ENCODE measurements at regions not wholly inside any gene's neighbourhood (a gene's known extent, or its start where the extent isn't known, plus 50 kb on each side); places are given as distances from the start of the nearest gene placed in this dataset.

GRCh38 chr5:9863486-9863885, 233.3 kb upstream of the TAS2R1 start:
- H3K27ac ChIP-seq (ENCODE audit: low read depth, low read length), result no peak overlapping the region
- H2AFZ ChIP-seq (ENCODE audit: low read length), result no peak overlapping the region
- no peak overlapping the region for H2BK20ac ChIP-seq (ENCODE audit: low read length)
- no peak overlapping the region for H2BK12ac ChIP-seq (ENCODE audit: low read depth, low read length)
- no peak overlapping the region for H3K4me3 ChIP-seq (ENCODE audit: extremely low read depth in 1 of 4, insufficient read depth in 2 of 4, low read depth in 3 of 4, low read length in 4 of 4)
- H3K18ac ChIP-seq (ENCODE audit: extremely low read depth, low read length), result no peak overlapping the region
- no peak overlapping the region for H3K4ac ChIP-seq (replicated peaks; ENCODE audit: insufficient read length, low read depth, low read length)
- no peak overlapping the region for H3K56ac ChIP-seq (replicated peaks; ENCODE audit: insufficient read length, low read depth, low read length)
- no peaks in the 10 kb centered on the region for H3K79me1 ChIP-seq (ENCODE audit: low read depth, low read length)
- H3K36me3 ChIP-seq (ENCODE audit: control insufficient read depth in 2 of 4, insufficient read depth in 4 of 4, low read length in 3 of 4), result no peaks in the 10 kb centered on the region
- H3K4me2 ChIP-seq (ENCODE audit: insufficient read depth in 1 of 2, low read depth in 2 of 2, low read length in 2 of 2), result no peak overlapping the region
- ChIA-PET CTCF (ENCODE audit: partially characterized antibody) (interaction anchor here (1.1 kb wide), 1 partner anchor 248 kb away, joined by 5 read pairs; no protein-coding TSS in a partner anchor), POLR2A (ENCODE audit: partially characterized antibody) (no interaction called here)
- no peak overlapping the region for H4K8ac ChIP-seq (ENCODE audit: extremely low read depth, insufficient read depth, low read length)
- no peak overlapping the region for H3K23ac ChIP-seq (ENCODE audit: insufficient read length)
- WGBS, 2 experiments (ENCODE audit: extremely low coverage in 1 of 2, insufficient coverage in 1 of 2, insufficient read length in 1 of 2, insufficient replicate concordance in 2 of 2, low coverage in 1 of 2, low lambda C conversion rate in 2 of 2, missing lambda C conversion rate in 1 of 2), result 97% methylated on average over 6 of the region's 6 CpGs; no CpG with 5 or more reads in 1 of the 2 experiments
- H3K9ac ChIP-seq (replicated peaks in 1 of 4; ENCODE audit: extremely low read depth in 1 of 4, low read depth in 3 of 4, low read length in 3 of 4), result no peak overlapping the region
- no peak overlapping the region for H2BK15ac ChIP-seq (ENCODE audit: low read length)
- peaks cover 0 to 2% (median 0%) of the 10 kb centered on the region in 4 experiments; a peak in 1 of 7 replicates for H3K27me3 ChIP-seq (replicated peaks in 1 of 4; ENCODE audit: control insufficient read depth in 3 of 4, extremely low read depth in 1 of 4, insufficient read depth in 3 of 4, low read length in 3 of 4)
- H3K23me2 ChIP-seq (ENCODE audit: low read depth, low read length), result no peaks in the 10 kb centered on the region
- peaks cover 17 to 28% of the 10 kb centered on the region in 2 experiments for H3K9me3 ChIP-seq (ENCODE audit: insufficient read depth in 2 of 2, low read depth in 1 of 2, low read length in 1 of 2)
- H3K14ac ChIP-seq (ENCODE audit: insufficient read length), result no peak overlapping the region
- H3K4me1 ChIP-seq (replicated peaks in 1 of 4; ENCODE audit: control insufficient read depth in 3 of 4, insufficient read depth in 4 of 4, low read length in 3 of 4), result no peaks in the 10 kb centered on the region; a peak in 1 of 7 replicates
- no peak overlapping the region for H2BK5ac ChIP-seq (ENCODE audit: low read depth, low read length)
- FAIRE-seq, result no peak
- H2BK120ac ChIP-seq (replicated peaks; ENCODE audit: low read depth, low read length), result no peak overlapping the region
- H4K91ac ChIP-seq (replicated peaks; ENCODE audit: insufficient read length, low read length), result no peak overlapping the region
- H2AK5ac ChIP-seq (ENCODE audit: low read depth, low read length), result no peak overlapping the region
- H3K79me2 ChIP-seq (ENCODE audit: control insufficient read depth in 1 of 2, insufficient read depth in 2 of 2, low read length in 2 of 2), result no peaks in the 10 kb centered on the region
- no peak for DNase-seq (ENCODE audit: low read depth in 1 of 2, low spot score in 2 of 2)
- H4K5ac ChIP-seq (ENCODE audit: insufficient read length, low read depth, low read length), result no peak overlapping the region
- H4K20me1 ChIP-seq (replicated peaks in 1 of 2; ENCODE audit: control insufficient read depth in 1 of 2, insufficient read depth in 2 of 2, low read length in 2 of 2), result no peaks in the 10 kb centered on the region
- TF ChIP-seq KDM5A (IDR thresholded peaks at IDR 0.05; ENCODE audit: low read length) (no peak), SIX5 (IDR thresholded peaks at IDR 0.05; ENCODE audit: low read depth, low read length) (no peak), CEBPB (IDR thresholded peaks at IDR 0.05; ENCODE audit: low read depth, low read length) (no peak), CBX5 (IDR thresholded peaks at IDR 0.05; ENCODE audit: low read depth, low read length) (no peak), NRF1 (IDR thresholded peaks at IDR 0.05; ENCODE audit: low read depth, low read length) (no peak), GABPA (IDR thresholded peaks at IDR 0.05; ENCODE audit: borderline replicate concordance, insufficient read depth, low read length) (no peak), SP4 (IDR thresholded peaks at IDR 0.05; ENCODE audit: low read length) (no peak), CTCF (IDR thresholded peaks at IDR 0.05; ENCODE audit: control extremely low read depth in 1 of 3, insufficient read depth in 1 of 3, low read depth in 1 of 3, low read length in 3 of 3) (no peak), PHF8 (conservative IDR thresholded peaks at IDR 0.05; ENCODE audit: low read depth, low read length) (no peak), HDAC2 (IDR thresholded peaks at IDR 0.05; ENCODE audit: borderline replicate concordance in 1 of 2, low read depth in 2 of 2, low read length in 2 of 2) (no peak), NANOG (IDR thresholded peaks at IDR 0.05; ENCODE audit: insufficient read depth, low read depth, low read length, poor library complexity, severe bottlenecking) (no peak), POLR2AphosphoS5 (IDR thresholded peaks at IDR 0.05; ENCODE audit: low read depth, low read length) (no peak), CHD2 (IDR thresholded peaks at IDR 0.05; ENCODE audit: low read length) (no peak)
